CD14-positive monocyte (primary cell): ENCODE measurements at regions not wholly inside any gene's neighbourhood (a gene's known extent, or its start where the extent isn't known, plus 50 kb on each side); places are given as distances from the start of the nearest gene placed in this dataset.

Experiments used
- DNase-seq, 3 donors: peaks; one replicate each; pipeline ENCODE4 v3.0.0-alpha.2; 2011 to 2022
- H2AFZ ChIP-seq: 2 replicates; pipeline ENCODE4 v1.6.0; 2012; ENCODE audit warnings: mild to moderate bottlenecking, low read depth, low read length, inconsistent platforms; ENCODE audit not compliant: insufficient read depth, poor library complexity, severe bottlenecking
- H3K27ac ChIP-seq, 2 donors: 1 replicate in 1 of 2; 2 replicates in 1 of 2; pipeline ENCODE4 v1.5.1; 2012 to 2013; ENCODE audit warnings: low read length in 2 of 2, control low read depth in 1 of 2, inconsistent platforms in 1 of 2, low read depth in 1 of 2, mild to moderate bottlenecking in 1 of 2
- H3K27me3 ChIP-seq, 2 donors: one replicate each; pipeline versions ENCODE4 v1.6.0 to v1.6.1; 2011 to 2013; ENCODE audit warnings: low read length in 2 of 2; ENCODE audit not compliant: control insufficient read depth in 2 of 2, insufficient read depth in 2 of 2
- H3K36me3 ChIP-seq, 2 donors: replicated peaks in 1 of 2; 1 replicate in 1 of 2; 2 replicates in 1 of 2; pipeline versions ENCODE4 v1.5.1 to v1.6.1; 2012 to 2013; ENCODE audit warnings: low read length in 2 of 2, control low read depth in 1 of 2, inconsistent platforms in 1 of 2, mild to moderate bottlenecking in 1 of 2; ENCODE audit not compliant: insufficient read depth in 2 of 2, control insufficient read depth in 1 of 2
- H3K4me1 ChIP-seq, 2 donors: 1 replicate in 1 of 2; 2 replicates in 1 of 2; pipeline versions ENCODE4 v1.5.1 to v1.6.1; 2012 to 2013; ENCODE audit warnings: low read length in 2 of 2, control low read depth in 1 of 2, inconsistent platforms in 1 of 2, mild to moderate bottlenecking in 1 of 2, moderate library complexity in 1 of 2; ENCODE audit not compliant: insufficient read depth in 2 of 2, control insufficient read depth in 1 of 2
- H3K4me2 ChIP-seq: replicated peaks from 2 replicates; pipeline ENCODE3; 2012; ENCODE audit warnings: low read length, moderate library complexity, mild to moderate bottlenecking; ENCODE audit not compliant: poor library complexity, severe bottlenecking; ENCODE audit errors: extremely low read depth
- H3K4me3 ChIP-seq, 3 experiments: fragments of 200-600 bp in 1 of 3; sonication (generic) in 1 of 3; replicated peaks in 1 of 3; 1 replicate in 2 of 3; 2 replicates in 1 of 3; pipeline ENCODE4 v1.5.1; 2011 to 2013; ENCODE audit warnings: low read length in 3 of 3, mild to moderate bottlenecking in 3 of 3, control low read depth in 2 of 3, low read depth in 2 of 3, inconsistent platforms in 1 of 3, moderate library complexity in 1 of 3
- H3K79me2 ChIP-seq: 2 replicates; pipeline ENCODE4 v1.6.0; 2012; ENCODE audit warnings: mild to moderate bottlenecking, control low read depth, inconsistent platforms, low read length, moderate library complexity; ENCODE audit not compliant: insufficient read depth
- H3K9ac ChIP-seq: 2 replicates; pipeline ENCODE4 v1.6.0; 2017; ENCODE audit warnings: low read length, mild to moderate bottlenecking; ENCODE audit not compliant: insufficient read depth, poor library complexity, severe bottlenecking
- H3K9me3 ChIP-seq, 2 donors: replicated peaks in 1 of 2; 1 replicate in 1 of 2; 2 replicates in 1 of 2; pipeline versions ENCODE4 v1.5.1 to v1.6.1; 2012 to 2013; ENCODE audit warnings: low read length in 2 of 2, control low read depth in 1 of 2; ENCODE audit not compliant: control insufficient read depth in 1 of 2, insufficient read depth in 1 of 2
- H4K20me1 ChIP-seq: 2 replicates; pipeline ENCODE4 v1.6.0; 2012; ENCODE audit warnings: mild to moderate bottlenecking, low read length, control low read depth, moderate library complexity; ENCODE audit not compliant: insufficient read depth
- H3K27ac Mint-ChIP-seq, 7 donors: one replicate each; pipeline ENCODE4 v1.8.0; 2020; ENCODE audit warnings: mild to moderate bottlenecking in 7 of 7, mixed read lengths in 7 of 7, moderate library complexity in 6 of 7, inconsistent platforms in 2 of 7
- H3K27me3 Mint-ChIP-seq, 3 donors: one replicate each; pipeline ENCODE4 v1.8.0; 2021 to 2022; ENCODE audit warnings: low read depth in 3 of 3, mild to moderate bottlenecking in 3 of 3, mixed read lengths in 3 of 3, moderate library complexity in 3 of 3, inconsistent platforms in 1 of 3
- H3K36me3 Mint-ChIP-seq, 2 donors: one replicate each; pipeline ENCODE4 v1.8.0; 2020; ENCODE audit warnings: mixed read lengths in 2 of 2, inconsistent platforms in 1 of 2, mild to moderate bottlenecking in 1 of 2
- H3K4me1 Mint-ChIP-seq: one replicate; pipeline ENCODE4 v1.8.0; 2020; ENCODE audit warnings: mild to moderate bottlenecking, mixed read lengths
- H3K4me3 Mint-ChIP-seq, 2 donors: one replicate each; pipeline ENCODE4 v1.8.0; 2020; ENCODE audit warnings: mild to moderate bottlenecking in 2 of 2, mixed read lengths in 2 of 2, moderate library complexity in 1 of 2
- H3K9me3 Mint-ChIP-seq, 7 donors: one replicate each; pipeline ENCODE4 v1.8.0; 2020 to 2022; ENCODE audit warnings: mixed read lengths in 7 of 7, mild to moderate bottlenecking in 6 of 7, moderate library complexity in 6 of 7, inconsistent platforms in 2 of 7
- WGBS: methylation state at CpG from one replicate; pipeline ENCODE4 v1.1.5; 2013; ENCODE audit warnings: missing lambda C conversion rate; ENCODE audit not compliant: insufficient coverage; 5-methylcytosine and 5-hydroxymethylcytosine counted together
- intact Hi-C, 2 donors: fragments of 100-400 bp; cut with micrococcal nuclease; formaldehyde crosslinking; loops; one replicate each; pipeline versions ENCODE4 v1.15.0 to v1.15.1; 2023
- TF ChIP-seq, protein P1 (sequence below): fragments of 200-600 bp; IDR thresholded peaks from one replicate; pipeline ENCODE4 v1.8.0; 2022; ENCODE audit warnings: antibody characterized with exemption, mild to moderate bottlenecking

DNA sequence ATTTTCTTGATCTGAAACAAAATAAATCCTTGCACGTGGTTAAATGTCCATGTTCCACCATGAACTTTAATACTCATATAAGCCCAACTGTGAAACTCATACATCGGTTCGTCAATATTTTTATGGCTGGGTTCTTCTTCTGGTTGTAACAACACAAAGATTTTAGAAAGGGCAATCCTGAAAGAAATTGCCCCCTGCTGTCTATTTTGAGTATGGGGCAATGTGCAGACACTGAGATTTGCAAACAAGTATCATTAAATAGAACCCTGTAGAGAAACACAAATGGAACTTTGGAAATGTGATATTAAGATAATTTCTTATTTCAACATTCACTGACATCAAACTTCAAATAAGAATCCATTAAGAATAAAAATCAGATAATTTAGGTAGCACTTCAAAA lies 80.2 kb upstream of the PHACTR1 start:
- no peak overlapping the region for H3K4me3 Mint-ChIP-seq

DNA sequence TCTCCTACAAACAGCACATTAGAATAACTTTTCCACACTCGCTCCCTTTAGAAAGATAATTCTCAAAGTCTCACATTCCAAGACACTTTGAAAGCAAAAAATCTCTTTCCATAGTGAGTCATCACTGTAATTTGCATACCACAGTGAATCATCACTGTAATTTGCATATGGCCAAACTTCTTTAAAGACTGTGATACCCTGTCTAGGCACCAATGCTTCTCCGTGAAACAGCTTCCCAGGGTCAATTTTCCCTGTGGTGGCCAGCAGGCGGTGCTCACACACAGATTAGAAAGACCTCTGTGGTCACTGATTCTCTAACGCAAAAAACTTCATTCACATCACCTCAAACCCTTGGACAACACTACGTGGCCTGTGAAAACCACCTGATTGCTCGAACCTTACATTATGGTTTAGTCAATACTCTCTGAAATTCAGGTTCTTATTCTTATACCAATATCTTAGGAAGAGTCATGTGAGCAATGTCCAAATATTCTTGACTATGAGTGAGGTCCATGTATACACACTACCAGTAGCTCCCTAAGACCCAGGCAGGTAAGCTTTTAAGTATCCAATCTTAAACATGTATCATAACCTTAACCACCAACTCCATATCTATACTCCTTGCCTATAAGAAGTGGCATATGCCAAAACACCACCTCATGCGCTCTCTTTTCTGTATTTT lies 78.5 kb upstream of the PHACTR1 start:
- 25% methylated on average over 4 of the region's 7 CpGs for WGBS
- peaks cover 21% of the 10 kb centered on the region for H3K4me1 Mint-ChIP-seq

More for the DNA sequence above, 80.2 kb upstream of the PHACTR1 start:
- Histone ChIP-seq H2AFZ (no peak overlapping the region), H3K27me3 (no peaks in the 10 kb centered on the region), H3K4me2 (no peak overlapping the region), H3K9me3 (no peaks in the 10 kb centered on the region), H3K79me2 (no peaks in the 10 kb centered on the region), H3K4me3 (no peak overlapping the region), H3K4me1 (peaks cover 3 to 8% of the 10 kb centered on the region in 2 donors), H3K9ac (no peak overlapping the region), H3K27ac (no peak overlapping the region), H3K36me3 (no peaks in the 10 kb centered on the region), H4K20me1 (no peaks in the 10 kb centered on the region)
- Mint-ChIP-seq H3K27ac (no peak overlapping the region), H3K27me3 (peaks cover 2 to 4% (median 2%) of the 10 kb centered on the region in 3 donors), H3K4me1 (peaks cover 23% of the 10 kb centered on the region), H3K9me3 (peaks cover 0 to 10% (median 4%) of the 10 kb centered on the region in 7 donors), H3K36me3 (no peaks in the 10 kb centered on the region)
- WGBS: no CpG with 5 or more reads among the region's 3 CpGs
- no peak for DNase-seq
- intact Hi-C loops: no loop called here
- TF ChIP-seq, protein P1, sequence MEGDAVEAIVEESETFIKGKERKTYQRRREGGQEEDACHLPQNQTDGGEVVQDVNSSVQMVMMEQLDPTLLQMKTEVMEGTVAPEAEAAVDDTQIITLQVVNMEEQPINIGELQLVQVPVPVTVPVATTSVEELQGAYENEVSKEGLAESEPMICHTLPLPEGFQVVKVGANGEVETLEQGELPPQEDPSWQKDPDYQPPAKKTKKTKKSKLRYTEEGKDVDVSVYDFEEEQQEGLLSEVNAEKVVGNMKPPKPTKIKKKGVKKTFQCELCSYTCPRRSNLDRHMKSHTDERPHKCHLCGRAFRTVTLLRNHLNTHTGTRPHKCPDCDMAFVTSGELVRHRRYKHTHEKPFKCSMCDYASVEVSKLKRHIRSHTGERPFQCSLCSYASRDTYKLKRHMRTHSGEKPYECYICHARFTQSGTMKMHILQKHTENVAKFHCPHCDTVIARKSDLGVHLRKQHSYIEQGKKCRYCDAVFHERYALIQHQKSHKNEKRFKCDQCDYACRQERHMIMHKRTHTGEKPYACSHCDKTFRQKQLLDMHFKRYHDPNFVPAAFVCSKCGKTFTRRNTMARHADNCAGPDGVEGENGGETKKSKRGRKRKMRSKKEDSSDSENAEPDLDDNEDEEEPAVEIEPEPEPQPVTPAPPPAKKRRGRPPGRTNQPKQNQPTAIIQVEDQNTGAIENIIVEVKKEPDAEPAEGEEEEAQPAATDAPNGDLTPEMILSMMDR: peak; percentile 14

More for the DNA sequence above, 78.5 kb upstream of the PHACTR1 start:
- H2AFZ ChIP-seq: peak overlapping the region; percentile 6
- H4K20me1 ChIP-seq: no peaks in the 10 kb centered on the region
- no peak overlapping the region for H3K27ac ChIP-seq
- Mint-ChIP-seq H3K36me3 (no peaks in the 10 kb centered on the region), H3K9me3 (peaks cover 0 to 14% (median 7%) of the 10 kb centered on the region in 7 donors), H3K27ac (no peak overlapping the region), H3K27me3 (peaks cover 2 to 4% (median 2%) of the 10 kb centered on the region in 3 donors), H3K4me3 (no peak overlapping the region)
- intact Hi-C loops: no loop called here
- no peak overlapping the region for H3K9ac ChIP-seq
- H3K9me3 ChIP-seq: no peaks in the 10 kb centered on the region
- no peak overlapping the region for H3K4me3 ChIP-seq
- H3K36me3 ChIP-seq: no peaks in the 10 kb centered on the region
- TF ChIP-seq, protein P1: peak; percentile 85
- H3K4me1 ChIP-seq: peaks cover 3 to 8% of the 10 kb centered on the region in 2 donors
- H3K4me2 ChIP-seq: no peak overlapping the region
- peak; percentile 65 to 83 (median 73) for DNase-seq
- no peaks in the 10 kb centered on the region for H3K79me2 ChIP-seq
- no peaks in the 10 kb centered on the region for H3K27me3 ChIP-seq
